A549 (cell line): ENCODE measurements at regions not wholly inside any gene's neighbourhood (a gene's known extent, or its start where the extent isn't known, plus 50 kb on each side); places are given as distances from the start of the nearest gene placed in this dataset.

ENCODE experiments used
- ATAC-seq, 2 experiments: fragments of 200-7000 bp in 1 of 2; fragments of >200 bp in 1 of 2; cut with Nextera tagmentation in 1 of 2; cut with Tn5 transposase in 1 of 2; 3 replicates each; pipeline versions ENCODE4 v1.8.0 to v1.9.1; 2018 to 2020; ENCODE audit warnings: mild to moderate bottlenecking in 1 of 2, moderate library complexity in 1 of 2
- CTCF ChIA-PET: fragments of 300-600 bp; sonication (Branson Sonifier 250); formaldehyde crosslinking; extraction: SDS; loops from one replicate; lab custom pipeline; 2021; ENCODE audit warnings: antibody characterized with exemption, inconsistent platforms; lab: Yijun Ruan, JAX
- POLR2A ChIA-PET: fragments of 350-600 bp; formaldehyde crosslinking; extraction: SDS; loops from one replicate; lab custom pipeline; 2021; ENCODE audit warnings: antibody characterized with exemption, inconsistent platforms; lab: Yijun Ruan, JAX
- DNase-seq, 2 experiments: peaks; one replicate each; pipeline versions ENCODE4 v3.0.0 to v3.0.0-alpha.2; 2011 to 2016; ENCODE audit warnings: low read depth in 1 of 2, low spot score in 1 of 2
- FAIRE-seq: peaks from 2 replicates; lab custom pipeline; 2011; peaks lifted over from hg19 to GRCh38; lab: Jason Lieb, UNC
- H3K27ac ChIP-seq, 2 experiments: fragments of >200 bp; sonication (Bioruptor Twin); formaldehyde crosslinking; 3 replicates each; pipeline ENCODE4 v1.5.1; 2016 to 2017
- H3K4me1 ChIP-seq: fragments of >200 bp; sonication (Bioruptor Twin); formaldehyde crosslinking; 3 replicates; pipeline ENCODE4 v1.6.1; 2016
- H3K4me2 ChIP-seq: fragments of >200 bp; sonication (Bioruptor Twin); formaldehyde crosslinking; 3 replicates; pipeline ENCODE4 v1.6.1; 2016
- H3K4me3 ChIP-seq: fragments of >200 bp; sonication (Bioruptor Twin); formaldehyde crosslinking; 3 replicates; pipeline ENCODE4 v1.5.1; 2016
- H3K9me3 ChIP-seq: fragments of >200 bp; sonication (Bioruptor Twin); formaldehyde crosslinking; 3 replicates; pipeline ENCODE4 v1.6.1; 2016
- BHLHE40 ChIP-seq: IDR thresholded peaks from 2 replicates; pipeline ENCODE4 v1.6.1; 2012; ENCODE audit warnings: low read depth, low read length, inconsistent platforms
- CBX2 ChIP-seq: fragments of 200-600 bp; sonication (generic); IDR thresholded peaks from 2 replicates; pipeline ENCODE4 v1.6.1; 2016; ENCODE audit warnings: low read depth, mild to moderate bottlenecking, borderline replicate concordance
- CEBPB ChIP-seq, 2 experiments: fragments of >200 bp in 1 of 2; sonication (Bioruptor Twin) in 1 of 2; formaldehyde crosslinking in 1 of 2; IDR thresholded peaks; 2 replicates each; pipeline ENCODE4 v1.6.1; 2012 to 2016
- CHD4 ChIP-seq: fragments of 200-600 bp; sonication (generic); IDR thresholded peaks from 2 replicates; pipeline ENCODE4 v1.6.1; 2016; ENCODE audit warnings: antibody characterized with exemption, mild to moderate bottlenecking, borderline replicate concordance
- EHF ChIP-seq: fragments of 250-450 bp; sonication (Bioruptor Pico); IDR thresholded peaks from 2 replicates; pipeline ENCODE4 v1.5.0; 2020; ENCODE audit warnings: mild to moderate bottlenecking
- EP300 ChIP-seq, 2 experiments: fragments of >200 bp; sonication (Bioruptor Twin); formaldehyde crosslinking; IDR thresholded peaks; 2 replicates in 1 of 2; 3 replicates in 1 of 2; pipeline ENCODE4 v1.6.1; 2016 to 2017
- ESRRA ChIP-seq: fragments of 150-350 bp; IDR thresholded peaks from 2 replicates; pipeline ENCODE4 v1.6.1; 2014; ENCODE audit warnings: mild to moderate bottlenecking, low read length, borderline replicate concordance
- FOSB ChIP-seq: fragments of 250-450 bp; sonication (Bioruptor Pico); IDR thresholded peaks from 2 replicates; pipeline ENCODE4 v1.5.0; 2020; ENCODE audit warnings: mild to moderate bottlenecking, moderate library complexity
- FOSL2 ChIP-seq, 2 experiments: fragments of 450-650 bp in 1 of 2; fragments of >200 bp in 1 of 2; sonication (Bioruptor Twin) in 1 of 2; formaldehyde crosslinking; IDR thresholded peaks; 2 replicates each; pipeline versions ENCODE4 v1.5.0 to v1.6.1; 2016 to 2020; ENCODE audit warnings: mild to moderate bottlenecking in 1 of 2, moderate library complexity in 1 of 2
- FOXS1 ChIP-seq: fragments of 250-450 bp; sonication (Bioruptor Pico); IDR thresholded peaks from 2 replicates; pipeline ENCODE4 v1.5.0; 2020; ENCODE audit warnings: mild to moderate bottlenecking, moderate library complexity
- HOXB5 ChIP-seq: fragments of 250-450 bp; sonication (Bioruptor Pico); IDR thresholded peaks from 2 replicates; pipeline ENCODE4 v1.5.0; 2020; ENCODE audit warnings: mild to moderate bottlenecking, moderate library complexity
- MAFK ChIP-seq: fragments of 450-650 bp; IDR thresholded peaks from 2 replicates; pipeline ENCODE4 v1.6.1; 2014; ENCODE audit not compliant: partially characterized antibody
- MAZ ChIP-seq: fragments of 150-350 bp; IDR thresholded peaks from 2 replicates; pipeline ENCODE4 v1.6.1; 2014; ENCODE audit warnings: antibody characterized with exemption, low read depth, low read length, borderline replicate concordance
- NR3C1 ChIP-seq: fragments of >200 bp; sonication (Bioruptor Twin); formaldehyde crosslinking; IDR thresholded peaks from 3 replicates; pipeline ENCODE4 v1.6.1; 2017
- POLR2A ChIP-seq: IDR thresholded peaks from 2 replicates; pipeline ENCODE4 v1.6.1; 2012; ENCODE audit warnings: mild to moderate bottlenecking, low read length
- RAD21 ChIP-seq, 2 experiments: fragments of >200 bp in 1 of 2; sonication (Bioruptor Twin) in 1 of 2; formaldehyde crosslinking in 1 of 2; IDR thresholded peaks in 1 of 2; conservative IDR thresholded peaks in 1 of 2; 2 replicates in 1 of 2; 3 replicates in 1 of 2; pipeline ENCODE4 v1.6.1; 2012 to 2018; ENCODE audit warnings: inconsistent platforms in 1 of 2
- TP53 ChIP-seq: fragments of 250-450 bp; sonication (Bioruptor Pico); IDR thresholded peaks from 2 replicates; pipeline ENCODE4 v1.5.0; 2021; ENCODE audit warnings: mild to moderate bottlenecking, moderate library complexity
- ZC3H11A ChIP-seq: fragments of 450-650 bp; IDR thresholded peaks from 2 replicates; pipeline ENCODE4 v1.6.1; 2014; ENCODE audit warnings: antibody characterized with exemption, mild to moderate bottlenecking
- WGBS: methylation state at CpG from one replicate; pipeline ENCODE4 v1.1.6; 2017; ENCODE audit errors: missing lambda C conversion rate; 5-methylcytosine and 5-hydroxymethylcytosine counted together
- TF ChIP-seq, protein P1 (sequence below): fragments of >200 bp; sonication (Bioruptor Twin); formaldehyde crosslinking; IDR thresholded peaks from 2 replicates; pipeline ENCODE4 v1.6.1; 2016
- TF ChIP-seq, protein P2 (sequence below): IDR thresholded peaks from 2 replicates; pipeline ENCODE4 v1.6.1; 2012
- TF ChIP-seq, protein P3 (sequence below): IDR thresholded peaks from 2 replicates; pipeline ENCODE4 v1.6.1; 2012; ENCODE audit warnings: low read depth, borderline replicate concordance
- TF ChIP-seq, protein P4 (sequence below): fragments of 250-450 bp; sonication (Bioruptor Pico); IDR thresholded peaks from 2 replicates; pipeline ENCODE4 v1.5.0; 2021; ENCODE audit warnings: mild to moderate bottlenecking, moderate library complexity, borderline replicate concordance

DNA sequence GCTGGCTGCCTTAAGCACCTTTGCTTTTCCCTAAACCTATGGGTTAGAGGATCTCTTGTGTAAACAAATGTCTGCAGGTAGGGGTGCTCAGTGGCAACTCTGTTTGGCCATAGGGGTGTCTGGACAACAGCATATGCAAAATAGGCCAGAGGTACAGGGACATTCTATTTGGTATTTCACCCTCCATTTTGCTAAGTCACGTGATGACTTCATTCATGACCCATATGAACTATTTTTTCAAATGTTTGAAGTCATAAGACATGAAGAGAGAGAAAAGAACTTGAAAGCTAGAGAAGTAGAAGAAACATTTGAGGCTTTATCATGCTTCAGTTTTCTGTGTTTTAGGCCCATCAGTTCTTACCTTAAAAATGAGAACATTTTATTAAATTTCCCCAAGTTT, 370.2 kb downstream of the GADD45G start:
- TF ChIP-seq MAZ: no peak
- no peak for TF ChIP-seq BHLHE40
- no peak for TF ChIP-seq EHF (CRISPR knock-in tag)
- TF ChIP-seq, protein P1, sequence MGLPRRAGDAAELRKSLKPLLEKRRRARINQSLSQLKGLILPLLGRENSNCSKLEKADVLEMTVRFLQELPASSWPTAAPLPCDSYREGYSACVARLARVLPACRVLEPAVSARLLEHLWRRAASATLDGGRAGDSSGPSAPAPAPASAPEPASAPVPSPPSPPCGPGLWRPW: no peak
- TF ChIP-seq NR3C1: no peak
- TF ChIP-seq FOXS1 (CRISPR knock-in tag): no peak
- TF ChIP-seq FOSL2 (IDR thresholded peaks at IDR 0.05): no peak
- no peak for TF ChIP-seq FOSL2 (CRISPR knock-in tag; IDR thresholded peaks at IDR 0.05)
- no peak for TF ChIP-seq TP53 (CRISPR knock-in tag)
- TF ChIP-seq EP300 (IDR thresholded peaks at IDR 0.05): no peak
- no peak for TF ChIP-seq HOXB5 (CRISPR knock-in tag)
- no peak for TF ChIP-seq POLR2A
- no peak for TF ChIP-seq ZC3H11A
- TF ChIP-seq, protein P2, sequence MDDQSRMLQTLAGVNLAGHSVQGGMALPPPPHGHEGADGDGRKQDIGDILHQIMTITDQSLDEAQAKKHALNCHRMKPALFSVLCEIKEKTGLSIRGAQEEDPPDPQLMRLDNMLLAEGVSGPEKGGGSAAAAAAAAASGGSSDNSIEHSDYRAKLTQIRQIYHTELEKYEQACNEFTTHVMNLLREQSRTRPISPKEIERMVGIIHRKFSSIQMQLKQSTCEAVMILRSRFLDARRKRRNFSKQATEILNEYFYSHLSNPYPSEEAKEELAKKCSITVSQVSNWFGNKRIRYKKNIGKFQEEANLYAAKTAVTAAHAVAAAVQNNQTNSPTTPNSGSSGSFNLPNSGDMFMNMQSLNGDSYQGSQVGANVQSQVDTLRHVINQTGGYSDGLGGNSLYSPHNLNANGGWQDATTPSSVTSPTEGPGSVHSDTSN: no peak
- no peak for TF ChIP-seq CBX2
- no peak for TF ChIP-seq CHD4
- no peak for TF ChIP-seq MAFK
- TF ChIP-seq, protein P3, sequence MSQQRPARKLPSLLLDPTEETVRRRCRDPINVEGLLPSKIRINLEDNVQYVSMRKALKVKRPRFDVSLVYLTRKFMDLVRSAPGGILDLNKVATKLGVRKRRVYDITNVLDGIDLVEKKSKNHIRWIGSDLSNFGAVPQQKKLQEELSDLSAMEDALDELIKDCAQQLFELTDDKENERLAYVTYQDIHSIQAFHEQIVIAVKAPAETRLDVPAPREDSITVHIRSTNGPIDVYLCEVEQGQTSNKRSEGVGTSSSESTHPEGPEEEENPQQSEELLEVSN: no peak
- TF ChIP-seq, protein P4, sequence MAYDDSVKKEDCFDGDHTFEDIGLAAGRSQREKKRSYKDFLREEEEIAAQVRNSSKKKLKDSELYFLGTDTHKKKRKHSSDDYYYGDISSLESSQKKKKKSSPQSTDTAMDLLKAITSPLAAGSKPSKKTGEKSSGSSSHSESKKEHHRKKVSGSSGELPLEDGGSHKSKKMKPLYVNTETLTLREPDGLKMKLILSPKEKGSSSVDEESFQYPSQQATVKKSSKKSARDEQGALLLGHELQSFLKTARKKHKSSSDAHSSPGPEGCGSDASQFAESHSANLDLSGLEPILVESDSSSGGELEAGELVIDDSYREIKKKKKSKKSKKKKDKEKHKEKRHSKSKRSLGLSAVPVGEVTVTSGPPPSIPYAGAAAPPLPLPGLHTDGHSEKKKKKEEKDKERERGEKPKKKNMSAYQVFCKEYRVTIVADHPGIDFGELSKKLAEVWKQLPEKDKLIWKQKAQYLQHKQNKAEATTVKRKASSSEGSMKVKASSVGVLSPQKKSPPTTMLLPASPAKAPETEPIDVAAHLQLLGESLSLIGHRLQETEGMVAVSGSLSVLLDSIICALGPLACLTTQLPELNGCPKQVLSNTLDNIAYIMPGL (CRISPR knock-in tag): no peak
- no peak for TF ChIP-seq ESRRA
- POLR2A ChIA-PET: no interaction called here
- WGBS: 44% methylated on average over 1 of the region's 1 CpG

DNA sequence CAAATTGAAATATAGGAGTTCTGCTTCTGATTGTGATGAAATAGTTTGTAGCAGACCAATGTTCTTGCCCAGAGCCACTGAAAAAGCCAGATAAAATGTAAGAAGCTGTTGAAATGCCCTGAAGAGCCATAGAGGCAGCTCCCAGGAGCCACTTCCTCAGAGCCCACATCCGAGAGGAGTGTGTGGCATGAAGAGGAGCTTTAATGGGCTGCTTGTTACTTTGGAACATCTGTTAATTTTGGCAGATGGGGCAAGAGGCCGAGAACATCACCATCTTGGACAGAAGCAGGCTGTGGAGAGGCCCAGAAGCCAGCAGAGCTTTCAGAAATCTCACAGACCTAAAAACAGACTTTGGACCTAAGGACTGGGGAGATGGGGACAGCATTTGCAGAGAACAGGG, 370.8 kb downstream of the GADD45G start:
- Histone ChIP-seq H3K9me3 (0 out of 3 replicates have a peak, but pooled peaks cover 3% of the 10 kb centered on the region), H3K4me1 (no peaks in the 10 kb centered on the region; the same call in 2 of the 3 replicates), H3K4me3 (no peak overlapping the region), H3K27ac (no peak overlapping the region)
- no peak for FAIRE-seq
- WGBS: 34% methylated on average over 2 of the region's 2 CpGs
- POLR2A ChIA-PET: no interaction called here
- TF ChIP-seq CEBPB (IDR thresholded peaks at IDR 0.05): no peak
- TF ChIP-seq, all 56 proteins: peak for 0
- DNase-seq (no peak), ATAC-seq (no peak)
- H3K4me2 ChIP-seq: no peak overlapping the region
- CTCF ChIA-PET: interaction anchor here (1.0 kb wide), 1 partner anchor 127 kb away, joined by 3 read pairs; no protein-coding TSS in a partner anchor

More for the DNA sequence above, 370.2 kb downstream of the GADD45G start:
- CTCF ChIA-PET: interaction anchor here (1.0 kb wide), 1 partner anchor 127 kb away, joined by 3 read pairs; no protein-coding TSS in a partner anchor
- H3K4me2 ChIP-seq: no peak overlapping the region
- H3K27ac ChIP-seq: no peak overlapping the region
- 0 out of 3 replicates have a peak, but pooled peaks cover 3% of the 10 kb centered on the region for H3K9me3 ChIP-seq
- DNase-seq (no peak), FAIRE-seq (no peak), ATAC-seq (no peak)
- no peak overlapping the region for H3K4me3 ChIP-seq
- peaks cover 4% of the 10 kb centered on the region; the same call in 1 of the 3 replicates for H3K4me1 ChIP-seq

DNA sequence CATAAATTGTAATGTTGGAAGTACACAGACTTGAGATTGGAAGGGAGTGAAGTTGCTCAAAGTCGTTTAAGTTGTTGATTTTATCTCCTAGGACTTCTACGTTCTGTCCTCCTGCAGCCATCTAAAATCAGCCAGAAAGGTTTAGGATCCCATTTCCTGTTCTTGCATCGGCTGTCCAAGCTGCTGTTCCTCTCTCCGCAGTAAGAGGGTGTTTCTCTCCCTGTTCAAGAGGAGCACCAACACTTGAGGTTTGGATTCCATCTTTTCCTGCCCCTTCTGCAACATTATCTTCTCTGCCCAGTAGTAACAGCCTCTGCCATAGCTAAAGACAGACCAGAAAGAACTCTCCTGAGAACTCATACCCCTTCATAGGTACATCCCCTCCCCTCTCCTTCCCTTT, 373.4 kb downstream of the GADD45G start:
- Histone ChIP-seq H3K9me3 (peaks cover 7% of the 10 kb centered on the region; the same call in 1 of the 3 replicates), H3K4me2 (no peak overlapping the region), H3K27ac (no peak overlapping the region), H3K4me1 (no peaks in the 10 kb centered on the region), H3K4me3 (no peak overlapping the region)
- 29% methylated on average over 4 of the region's 4 CpGs for WGBS
- no peak for FAIRE-seq
- ATAC-seq: peak; percentile 66 to 71
- ChIA-PET POLR2A (no interaction called here), CTCF (interaction anchor here (0.8 to 1.9 kb wide), 3 partner anchors 9 to 128 kb away, joined by 3 to 6 read pairs (median 4); no protein-coding TSS in a partner anchor)
- DNase-seq: peak; percentile 21 to 22
- TF ChIP-seq FOSB (CRISPR knock-in tag) (no peak), RAD21 (conservative IDR thresholded peaks at IDR 0.05 in 1 of 2, IDR thresholded peaks at IDR 0.05 in 1 of 2) (0 out of 5 replicates have a peak, but pooled peaks of 1 of the 2 experiments have one; percentile 13)
